SIG-M5 treated with dmso at 0.1 percent for 504 hours (cell line): ENCODE measurements at regions not wholly inside any gene's neighbourhood (a gene's known extent, or its start where the extent isn't known, plus 50 kb on each side); places are given as distances from the start of the nearest gene placed in this dataset.
"Not testable (repeated sequence)": the region's sequence is repeated elsewhere in the genome, so short reads cannot be mapped to it uniquely, and the experiment has no call there.

ENCODE experiments used
- DNase-seq: peaks from one replicate; lab custom pipeline; 2025; ENCODE audit not compliant: unreplicated experiment; lab: John Stamatoyannopoulos, UW

- DNase-seq = no peak
Observed at GRCh38 chr5:8693341-8693844, 824.4 kb downstream of the MTRR start.

- DNase-seq = no peak
Observed at GRCh38 chr5:8694545-8694944, 825.6 kb downstream of the MTRR start.

GRCh38 chr5:8695902-8696845, 827.2 kb downstream of the MTRR start:
- DNase-seq = no peak

- DNase-seq = no peak
Observed at GRCh38 chr5:8700222-8700621, 831.3 kb downstream of the MTRR start.

GRCh38 chr5:8700671-8701070, 831.7 kb downstream of the MTRR start:
- DNase-seq = no peak

- no peak for DNase-seq
Observed at GRCh38 chr5:8701251-8701650, 832.3 kb downstream of the MTRR start.

GRCh38 chr5:8710426-8710930, 835.4 kb downstream of the SEMA5A start:
- DNase-seq = no peak

GRCh38 chr5:8714198-8714597, 831.7 kb downstream of the SEMA5A start:
- DNase-seq = no peak

GRCh38 chr5:8714861-8715260, 831.0 kb downstream of the SEMA5A start:
- no peak for DNase-seq

GRCh38 chr5:8719796-8720195, 826.1 kb downstream of the SEMA5A start:
- DNase-seq = no peak

- no peak for DNase-seq
Observed at GRCh38 chr5:8720506-8720905, 825.4 kb downstream of the SEMA5A start.

GRCh38 chr5:8721536-8721935, 824.3 kb downstream of the SEMA5A start:
- DNase-seq = no peak

- no peak for DNase-seq
Observed at GRCh38 chr5:8726383-8727036, 819.4 kb downstream of the SEMA5A start.

- DNase-seq = no peak
Observed at GRCh38 chr5:8727396-8727795, 818.5 kb downstream of the SEMA5A start.

GRCh38 chr5:8729437-8729836, 816.4 kb downstream of the SEMA5A start:
- DNase-seq = no peak

GRCh38 chr5:8730194-8730593, 815.7 kb downstream of the SEMA5A start:
- no peak for DNase-seq

GRCh38 chr5:8731110-8731509, 814.8 kb downstream of the SEMA5A start:
- not testable (repeated sequence) for DNase-seq

GRCh38 chr5:8740595-8740994, 805.3 kb downstream of the SEMA5A start:
- no peak for DNase-seq

GRCh38 chr5:8749556-8749955, 796.3 kb downstream of the SEMA5A start:
- DNase-seq = no peak

- no peak for DNase-seq
Observed at GRCh38 chr5:8750100-8750499, 795.8 kb downstream of the SEMA5A start.

GRCh38 chr5:8751971-8752370, 793.9 kb downstream of the SEMA5A start:
- no peak for DNase-seq

- no peak for DNase-seq
Observed at GRCh38 chr5:8752595-8752994, 793.3 kb downstream of the SEMA5A start.
